GM18520 (cell line): ENCODE measurements at regions not wholly inside any gene's neighbourhood (a gene's known extent, or its start where the extent isn't known, plus 50 kb on each side); places are given as distances from the start of the nearest gene placed in this dataset.

Experiments used
- ATAC-seq: cut with Tn5 transposase; IDR thresholded peaks from one replicate; pipeline ENCODE4 v1.9.1; 2021; ENCODE audit not compliant: unreplicated experiment

- ATAC-seq = no peak
Observed at GRCh38 chr3:95424279-95424678, 1361.4 kb downstream of the NSUN3 start.

- no peak for ATAC-seq
Observed at GRCh38 chr3:95434491-95434890, 1371.6 kb downstream of the NSUN3 start.

- ATAC-seq = no peak
Observed at GRCh38 chr3:95437409-95437808, 1374.5 kb downstream of the NSUN3 start.

GRCh38 chr3:95438274-95438673, 1375.4 kb downstream of the NSUN3 start:
- ATAC-seq = no peak

- ATAC-seq = no peak
Observed at GRCh38 chr3:95442766-95443165, 1371.6 kb upstream of the EPHA6 start.

GRCh38 chr3:95449841-95450240, 1364.6 kb upstream of the EPHA6 start:
- ATAC-seq = no peak

- no peak for ATAC-seq
Observed at GRCh38 chr3:95453242-95453641, 1361.2 kb upstream of the EPHA6 start.

- ATAC-seq = no peak
Observed at GRCh38 chr3:95456835-95457234, 1357.6 kb upstream of the EPHA6 start.

- no peak for ATAC-seq
Observed at GRCh38 chr3:95459706-95460105, 1354.7 kb upstream of the EPHA6 start.

- ATAC-seq = no peak
Observed at GRCh38 chr3:95460274-95460673, 1354.1 kb upstream of the EPHA6 start.

- ATAC-seq = no peak
Observed at GRCh38 chr3:95462161-95462560, 1352.2 kb upstream of the EPHA6 start.

GRCh38 chr3:95464346-95464745, 1350.0 kb upstream of the EPHA6 start:
- no peak for ATAC-seq

- ATAC-seq = no peak
Observed at GRCh38 chr3:95468331-95468730, 1346.1 kb upstream of the EPHA6 start.

GRCh38 chr3:95474338-95474737, 1340.1 kb upstream of the EPHA6 start:
- no peak for ATAC-seq

- ATAC-seq = no peak
Observed at GRCh38 chr3:95476534-95476933, 1337.9 kb upstream of the EPHA6 start.

GRCh38 chr3:95506174-95506573, 1308.2 kb upstream of the EPHA6 start:
- no peak for ATAC-seq

- no peak for ATAC-seq
Observed at GRCh38 chr3:95508124-95508523, 1306.3 kb upstream of the EPHA6 start.

GRCh38 chr3:95511828-95512227, 1302.6 kb upstream of the EPHA6 start:
- ATAC-seq = no peak

- ATAC-seq = no peak
Observed at GRCh38 chr3:95514260-95514659, 1300.1 kb upstream of the EPHA6 start.

- ATAC-seq = no peak
Observed at GRCh38 chr3:95521396-95521795, 1293.0 kb upstream of the EPHA6 start.

GRCh38 chr3:95522449-95522848, 1291.9 kb upstream of the EPHA6 start:
- ATAC-seq = no peak

- no peak for ATAC-seq
Observed at GRCh38 chr3:95539950-95540483, 1274.4 kb upstream of the EPHA6 start.

- no peak for ATAC-seq
Observed at GRCh38 chr3:95565502-95565901, 1248.9 kb upstream of the EPHA6 start.

- peak; percentile 47 for ATAC-seq
Observed at GRCh38 chr3:95567346-95567745, 1247.0 kb upstream of the EPHA6 start.
